GM12872 (cell line): ENCODE measurements at regions not wholly inside any gene's neighbourhood (a gene's known extent, or its start where the extent isn't known, plus 50 kb on each side); places are given as distances from the start of the nearest gene placed in this dataset.

Experiments
- TF ChIP-seq, protein P1 (sequence below): IDR thresholded peaks from 3 replicates; pipeline ENCODE4 v1.5.1; 2011; ENCODE audit warnings: low read depth, mild to moderate bottlenecking, low read length, moderate library complexity; ENCODE audit not compliant: insufficient read depth

DNA sequence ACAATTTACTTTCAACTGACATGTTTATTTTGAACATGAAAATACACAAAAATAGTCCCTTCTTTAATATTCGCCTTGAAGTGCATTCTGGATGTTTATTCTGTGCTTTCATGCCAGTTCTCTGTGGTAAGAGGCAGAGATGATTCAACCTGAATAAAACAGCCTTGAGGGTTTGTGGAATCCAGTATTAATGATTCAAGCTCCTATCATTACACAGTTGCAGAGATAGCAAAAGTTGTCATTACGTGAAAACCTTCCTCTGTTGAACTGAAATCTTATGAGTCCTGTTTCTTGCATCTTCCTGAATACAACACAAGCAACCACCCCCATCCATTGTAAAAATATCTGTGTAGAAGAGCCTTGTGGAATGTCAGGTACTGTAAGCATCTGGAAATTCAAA is 142.3 kb upstream of the HTR2A start:
- TF ChIP-seq, protein P1, sequence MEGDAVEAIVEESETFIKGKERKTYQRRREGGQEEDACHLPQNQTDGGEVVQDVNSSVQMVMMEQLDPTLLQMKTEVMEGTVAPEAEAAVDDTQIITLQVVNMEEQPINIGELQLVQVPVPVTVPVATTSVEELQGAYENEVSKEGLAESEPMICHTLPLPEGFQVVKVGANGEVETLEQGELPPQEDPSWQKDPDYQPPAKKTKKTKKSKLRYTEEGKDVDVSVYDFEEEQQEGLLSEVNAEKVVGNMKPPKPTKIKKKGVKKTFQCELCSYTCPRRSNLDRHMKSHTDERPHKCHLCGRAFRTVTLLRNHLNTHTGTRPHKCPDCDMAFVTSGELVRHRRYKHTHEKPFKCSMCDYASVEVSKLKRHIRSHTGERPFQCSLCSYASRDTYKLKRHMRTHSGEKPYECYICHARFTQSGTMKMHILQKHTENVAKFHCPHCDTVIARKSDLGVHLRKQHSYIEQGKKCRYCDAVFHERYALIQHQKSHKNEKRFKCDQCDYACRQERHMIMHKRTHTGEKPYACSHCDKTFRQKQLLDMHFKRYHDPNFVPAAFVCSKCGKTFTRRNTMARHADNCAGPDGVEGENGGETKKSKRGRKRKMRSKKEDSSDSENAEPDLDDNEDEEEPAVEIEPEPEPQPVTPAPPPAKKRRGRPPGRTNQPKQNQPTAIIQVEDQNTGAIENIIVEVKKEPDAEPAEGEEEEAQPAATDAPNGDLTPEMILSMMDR: no peak

DNA sequence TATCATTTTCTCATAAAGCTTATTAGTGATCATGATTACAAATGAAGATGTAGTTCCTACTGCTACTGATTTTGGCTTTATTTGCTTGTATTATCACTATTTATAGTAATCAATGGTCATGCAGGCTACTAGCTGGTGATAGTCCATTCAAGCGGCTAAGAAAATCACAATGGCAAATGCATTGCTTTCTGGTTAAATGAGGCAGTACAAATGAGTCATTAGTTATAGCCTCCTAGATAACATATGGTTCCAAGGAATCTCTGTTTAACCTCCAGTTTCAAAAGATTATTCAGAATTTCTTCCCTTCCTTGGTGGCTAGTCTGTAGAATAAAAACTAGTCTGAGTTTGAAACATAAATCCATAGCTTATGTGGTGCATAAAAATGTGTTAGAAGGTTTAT is 141.3 kb upstream of the HTR2A start:
- TF ChIP-seq, protein P1: no peak

DNA sequence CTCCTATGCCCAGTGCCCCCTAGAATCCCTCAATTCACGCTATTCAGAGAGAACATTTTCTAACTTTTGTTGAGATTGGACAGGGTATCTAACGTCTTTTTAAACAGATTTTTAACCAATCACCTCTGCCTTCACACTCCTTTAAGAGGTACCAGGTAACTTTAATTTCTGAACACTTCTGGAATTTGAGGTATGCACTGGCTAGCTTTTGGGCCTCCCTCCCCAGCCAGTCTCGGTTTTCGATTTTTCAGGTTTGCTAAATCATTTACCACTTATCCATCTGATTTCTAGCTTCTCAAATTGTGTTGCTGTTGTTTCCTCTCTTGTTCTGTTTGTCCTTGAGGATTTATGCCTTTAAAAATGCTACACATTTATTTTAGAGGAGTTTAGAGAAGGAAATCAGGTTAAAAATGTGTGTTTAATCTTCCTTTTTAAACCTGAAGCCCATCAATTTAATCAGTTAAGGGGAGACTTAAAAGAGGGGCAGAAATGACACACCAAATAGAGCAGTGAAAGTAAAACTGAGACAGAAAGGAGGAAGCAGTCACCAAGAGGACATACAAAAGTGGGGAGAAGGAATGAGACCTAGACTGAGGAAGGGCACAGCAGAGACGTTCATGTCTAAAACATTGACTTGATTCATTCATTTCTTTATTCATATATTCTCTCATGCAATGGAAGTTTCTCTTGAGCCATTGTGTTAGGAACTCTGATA is 139.6 kb upstream of the HTR2A start:
- TF ChIP-seq, protein P1: no peak

DNA sequence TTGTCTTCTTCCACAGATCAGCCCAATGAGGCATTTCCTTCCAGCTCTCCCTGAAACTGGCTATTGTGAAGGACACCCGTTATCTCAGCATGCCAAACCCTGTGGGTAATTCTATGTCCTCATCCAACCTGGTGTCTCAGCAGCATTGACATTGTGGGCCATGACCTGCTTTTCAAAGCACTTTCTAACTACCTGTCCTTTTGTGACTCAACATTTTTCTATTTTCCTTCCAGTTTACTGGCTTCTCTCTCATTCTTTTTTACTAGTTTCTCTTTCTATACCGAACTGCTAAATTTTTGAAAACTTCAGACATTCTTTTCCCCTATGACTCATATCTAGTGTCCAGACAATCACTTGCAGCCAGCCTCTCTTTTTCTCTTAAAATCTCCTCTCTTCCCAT is 136.4 kb upstream of the HTR2A start:
- TF ChIP-seq, protein P1: no peak

DNA sequence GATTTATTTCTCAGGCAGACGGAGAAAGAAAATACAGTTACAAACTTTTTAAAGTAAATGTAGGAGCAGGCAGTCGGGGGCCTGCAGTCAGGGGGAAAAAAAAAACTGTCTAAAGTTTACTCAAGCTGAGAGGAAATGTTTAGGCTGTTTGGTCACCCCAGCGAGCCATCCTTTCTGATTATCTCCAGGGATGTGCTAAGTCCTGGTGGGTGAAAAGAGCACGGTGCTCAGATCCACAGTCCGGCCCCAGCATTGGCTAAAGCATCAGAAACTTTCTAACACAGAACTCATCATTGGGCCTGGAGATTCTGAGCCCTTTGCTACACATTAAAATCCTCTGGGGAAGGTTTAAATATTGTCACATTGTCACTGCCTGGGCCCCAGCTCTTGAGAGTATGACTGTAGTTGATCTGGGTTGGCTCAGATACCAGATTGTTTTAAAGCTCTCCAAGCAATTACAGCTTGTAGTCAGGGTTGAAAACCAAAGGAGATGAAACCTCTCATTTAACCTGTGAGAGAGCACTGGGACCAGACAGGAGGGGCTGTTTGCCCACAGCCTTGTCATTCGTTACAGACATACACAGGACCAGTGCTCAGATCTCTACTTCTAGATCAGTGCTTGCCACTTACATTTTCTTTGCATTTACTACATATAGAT is 131.1 kb upstream of the HTR2A start:
- TF ChIP-seq, protein P1: no peak

DNA sequence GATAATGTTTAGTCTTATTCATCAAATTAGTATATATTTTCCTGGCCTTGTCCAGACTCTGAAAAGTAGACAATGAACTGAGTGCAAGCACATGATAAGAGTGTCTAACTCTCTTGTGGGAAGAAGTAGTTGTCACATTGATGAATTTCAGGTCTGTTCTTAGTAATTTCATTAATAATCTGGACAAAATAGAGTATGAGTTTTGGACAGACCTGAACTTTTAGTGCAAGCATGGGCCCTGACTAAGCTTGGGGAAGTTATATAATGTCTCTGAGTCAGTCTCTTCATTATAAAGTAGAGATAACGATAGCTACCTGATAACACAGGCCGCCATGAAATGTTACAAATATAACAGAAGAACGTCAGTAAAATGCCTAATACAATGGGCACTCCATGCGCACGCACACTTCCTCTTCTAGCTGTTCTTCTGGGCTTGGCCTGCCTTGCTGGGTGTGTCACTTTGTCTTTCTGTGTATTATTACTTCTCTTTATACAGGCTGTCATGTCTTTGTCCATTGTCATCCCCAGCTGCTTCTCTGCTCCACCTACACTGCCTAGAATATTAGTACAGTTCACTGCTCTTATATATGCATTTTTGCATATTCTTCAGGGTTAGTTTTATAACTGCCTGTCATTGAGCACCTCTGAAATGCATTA is 129.1 kb upstream of the HTR2A start:
- TF ChIP-seq, protein P1: no peak

DNA sequence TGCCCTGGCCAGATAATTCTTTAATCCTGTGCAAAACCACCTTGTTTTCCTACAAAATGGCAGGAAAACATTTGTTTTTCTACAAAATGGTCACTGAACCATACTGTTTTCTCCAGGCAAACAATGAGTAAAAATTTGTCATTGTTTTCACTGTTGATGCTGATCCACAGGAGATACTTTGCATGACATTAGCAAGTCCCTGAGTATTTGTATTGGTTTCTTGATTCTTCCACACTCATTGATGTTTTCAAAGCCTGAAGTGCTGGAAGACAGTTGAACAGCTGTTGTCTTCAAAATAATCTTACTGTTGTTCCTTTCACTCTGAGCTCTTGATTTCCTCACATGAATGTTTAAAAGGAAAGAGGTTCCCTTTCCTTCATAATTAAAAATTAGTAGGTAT is 123.1 kb upstream of the HTR2A start:
- TF ChIP-seq, protein P1: no peak
